HG02884 (cell line): ENCODE measurements at regions not wholly inside any gene's neighbourhood (a gene's known extent, or its start where the extent isn't known, plus 50 kb on each side); places are given as distances from the start of the nearest gene placed in this dataset.

ENCODE experiments used
- ATAC-seq: cut with Tn5 transposase; IDR thresholded peaks from one replicate; pipeline ENCODE4 v1.9.1; 2021; ENCODE audit warnings: mild to moderate bottlenecking, moderate library complexity; ENCODE audit not compliant: unreplicated experiment

DNA sequence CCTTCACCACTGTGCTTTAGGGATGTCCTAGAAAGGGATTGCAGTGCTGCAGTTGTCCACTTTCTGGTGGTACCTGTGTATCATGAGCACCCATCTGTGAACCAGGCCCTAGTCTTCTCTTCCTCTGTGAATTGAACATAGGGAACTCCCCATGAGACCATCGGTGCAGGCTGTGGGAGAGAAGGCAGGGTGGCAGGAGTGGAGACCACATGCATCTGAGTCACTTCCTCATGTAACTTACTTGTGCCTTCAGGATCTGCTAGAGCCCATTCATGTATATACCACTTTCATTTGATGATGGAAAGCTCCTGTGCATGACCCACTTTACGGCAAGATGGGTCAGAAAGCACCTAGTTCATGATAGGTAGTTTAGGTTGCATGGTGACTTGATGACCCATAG is 478.1 kb upstream of the CDH9 start:
- no peak for ATAC-seq

DNA sequence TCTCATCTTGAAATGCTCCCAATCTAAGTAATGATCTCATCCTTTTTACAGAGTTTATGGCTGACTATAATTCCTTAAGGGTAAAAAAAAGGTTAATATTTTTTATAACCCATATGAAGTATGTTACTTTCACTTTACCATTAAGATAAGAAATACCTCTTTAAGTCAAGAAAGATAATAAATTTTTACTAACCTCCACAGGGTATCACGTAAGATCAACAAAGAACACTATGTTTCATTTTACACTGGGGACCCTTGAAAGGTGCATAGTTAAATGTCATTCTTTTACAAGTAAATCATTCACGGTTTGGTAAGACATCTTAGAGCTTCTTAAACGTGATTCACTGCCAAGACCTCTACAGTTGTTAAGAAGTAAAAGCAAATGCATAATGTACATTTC is 472.7 kb upstream of the CDH9 start:
- no peak for ATAC-seq

DNA sequence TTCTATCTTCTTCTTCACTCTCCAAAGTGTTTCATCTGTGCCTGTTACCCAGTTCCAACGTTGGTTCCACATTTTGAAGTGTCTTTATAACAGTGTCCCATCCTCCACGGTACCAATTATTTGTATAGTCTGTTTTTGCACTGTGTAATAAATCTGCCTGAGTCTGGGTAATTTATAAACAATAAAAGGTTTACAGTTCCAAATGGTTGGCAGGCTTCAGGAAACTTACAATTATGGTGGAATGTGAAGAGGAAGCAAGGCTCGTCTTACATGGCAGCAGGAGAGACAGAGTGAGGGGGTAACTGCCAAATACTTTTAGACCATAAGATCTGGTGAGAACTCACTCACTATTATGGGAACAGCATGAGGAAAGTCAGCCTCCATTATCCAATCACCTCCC is 465.4 kb upstream of the CDH9 start:
- no peak for ATAC-seq

DNA sequence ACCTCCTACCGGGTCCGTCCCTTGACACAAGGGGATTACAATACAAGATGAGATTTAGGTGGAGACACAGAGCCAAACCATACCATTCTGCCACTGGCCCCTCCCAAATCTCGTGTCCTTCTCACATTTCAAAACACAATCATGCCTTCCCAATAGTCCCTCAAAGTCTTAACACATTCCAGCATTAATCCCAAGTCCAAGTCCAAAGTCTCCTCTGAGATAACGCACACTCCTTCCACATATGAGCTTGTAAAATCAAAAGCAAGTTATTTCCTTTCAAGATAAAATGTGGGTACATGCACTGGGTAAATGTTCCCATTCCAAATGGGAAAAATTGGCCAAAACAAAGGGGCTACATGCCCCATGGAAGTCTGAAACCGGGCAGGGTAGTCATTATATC is 463.9 kb upstream of the CDH9 start:
- ATAC-seq = no peak

DNA sequence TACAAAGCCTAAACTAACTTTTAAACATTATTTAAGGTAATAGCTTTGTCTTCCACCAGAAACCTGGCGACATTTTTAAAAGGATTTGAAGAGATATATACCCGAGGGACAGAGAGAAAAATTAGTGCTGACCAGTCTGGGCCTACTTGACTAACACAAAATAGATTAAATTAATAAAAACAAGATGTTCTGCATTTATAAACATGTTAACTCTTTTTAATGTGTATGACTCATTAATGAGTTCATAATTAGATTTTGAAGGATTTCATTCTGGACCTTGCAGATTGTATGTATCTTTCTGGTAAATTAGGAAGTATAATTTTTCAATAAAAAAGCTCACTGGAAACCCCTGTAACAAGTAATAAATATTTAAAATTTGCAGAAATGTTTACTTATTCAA is 459.1 kb upstream of the CDH9 start:
- ATAC-seq = no peak

DNA sequence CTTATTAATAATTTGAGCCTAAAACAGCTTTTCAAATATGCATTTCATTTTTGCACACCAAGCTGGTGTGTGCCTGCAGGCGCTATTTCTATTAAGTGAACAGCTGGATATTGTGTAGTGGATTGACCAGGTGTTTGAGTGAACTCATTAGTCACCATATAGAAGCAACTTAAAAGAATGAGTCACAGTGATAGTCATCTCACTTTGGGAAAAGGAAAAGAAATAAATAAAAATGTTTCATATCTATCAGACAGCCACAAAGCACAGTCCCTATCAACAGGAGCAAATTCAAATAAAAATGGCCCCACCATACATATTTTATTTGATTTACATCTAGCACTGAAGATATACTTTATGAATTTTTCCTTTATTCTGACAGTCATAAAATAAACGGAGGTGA is 456.5 kb upstream of the CDH9 start:
- no peak for ATAC-seq

DNA sequence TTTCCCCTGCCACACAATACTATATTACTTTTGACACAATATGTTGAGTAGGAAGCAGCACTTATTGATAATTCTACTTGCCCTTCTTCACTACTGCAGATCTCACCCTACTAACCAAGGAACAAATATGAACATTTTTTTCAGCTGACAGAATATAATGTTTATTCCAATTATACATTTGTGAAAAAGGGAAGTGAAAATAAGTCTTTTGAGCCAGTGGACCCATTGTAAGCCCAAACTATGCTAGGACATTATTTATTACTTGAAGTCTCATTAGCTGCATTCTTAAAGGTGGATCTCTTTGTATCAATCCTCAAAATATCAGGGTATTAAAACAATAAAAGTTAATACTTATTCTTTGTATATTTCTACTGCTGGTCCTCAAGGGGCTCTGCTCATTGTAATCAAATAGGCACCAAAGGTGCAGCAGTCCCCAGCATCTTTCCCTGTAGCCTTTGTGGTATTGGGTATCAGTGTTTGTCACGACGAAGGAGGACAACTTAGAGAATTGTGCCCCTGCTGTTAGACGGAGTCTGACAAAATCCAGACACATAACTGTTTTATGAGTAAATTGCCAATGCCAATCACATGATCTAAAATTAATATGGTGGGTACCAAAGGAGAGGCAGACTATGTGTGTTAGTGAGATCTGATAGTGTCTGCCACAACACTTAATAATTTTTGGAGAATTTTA is 453.5 kb upstream of the CDH9 start:
- no peak for ATAC-seq

DNA sequence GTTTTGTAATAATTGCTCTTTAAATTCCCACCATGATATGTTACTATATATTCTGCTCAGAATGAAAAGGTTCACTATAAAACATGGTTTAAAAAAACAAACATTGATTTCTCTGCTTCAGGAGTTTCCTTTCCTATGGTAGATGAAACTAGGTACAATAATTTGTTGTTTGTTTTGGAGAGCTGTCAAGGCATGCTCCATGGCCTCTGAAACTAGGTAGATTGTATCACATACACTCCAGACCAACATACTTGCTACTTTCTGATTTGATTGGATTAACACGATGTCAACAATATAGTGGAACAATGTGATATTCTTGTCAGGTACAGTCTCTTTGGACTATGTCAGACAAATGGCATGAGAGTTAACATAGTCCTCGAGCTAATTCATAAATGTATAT is 452.7 kb upstream of the CDH9 start:
- no peak for ATAC-seq

DNA sequence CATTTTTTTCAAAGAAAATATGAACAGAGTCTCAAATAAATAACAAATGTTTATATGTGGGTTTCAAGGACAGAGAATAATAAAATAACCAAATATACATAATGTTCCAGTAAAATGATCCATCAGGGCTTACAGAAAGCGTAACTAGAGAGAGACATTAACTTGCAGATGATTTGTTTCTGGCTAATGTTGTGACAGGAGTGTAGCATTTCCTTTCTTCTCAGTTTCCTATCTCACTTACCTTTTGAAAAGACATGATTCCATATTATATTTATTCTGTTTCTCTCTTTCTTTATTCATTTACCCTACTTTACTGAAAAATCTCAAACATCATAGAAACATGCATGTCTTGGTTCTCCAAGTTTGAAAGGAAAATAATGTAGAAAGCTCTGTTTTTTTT is 451.3 kb upstream of the CDH9 start:
- no peak for ATAC-seq

DNA sequence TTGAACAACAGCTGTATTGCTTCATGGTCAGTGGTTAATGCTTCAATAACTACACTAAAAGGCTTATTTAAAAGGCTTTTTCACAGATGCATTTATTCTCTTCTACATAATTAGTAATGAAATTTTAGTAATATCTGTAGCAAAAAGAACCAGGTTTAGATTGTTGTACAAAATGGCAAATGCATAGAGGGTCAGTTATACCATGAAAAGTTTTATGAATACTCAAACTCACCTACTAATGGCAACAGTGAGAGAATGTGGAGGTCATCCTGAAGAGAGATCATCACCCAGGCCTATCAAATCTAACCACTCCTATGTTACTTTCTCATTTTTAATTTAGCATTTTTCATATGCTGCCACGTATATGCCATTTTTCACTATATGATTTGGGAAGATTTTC is 444.3 kb upstream of the CDH9 start:
- ATAC-seq = no peak

DNA sequence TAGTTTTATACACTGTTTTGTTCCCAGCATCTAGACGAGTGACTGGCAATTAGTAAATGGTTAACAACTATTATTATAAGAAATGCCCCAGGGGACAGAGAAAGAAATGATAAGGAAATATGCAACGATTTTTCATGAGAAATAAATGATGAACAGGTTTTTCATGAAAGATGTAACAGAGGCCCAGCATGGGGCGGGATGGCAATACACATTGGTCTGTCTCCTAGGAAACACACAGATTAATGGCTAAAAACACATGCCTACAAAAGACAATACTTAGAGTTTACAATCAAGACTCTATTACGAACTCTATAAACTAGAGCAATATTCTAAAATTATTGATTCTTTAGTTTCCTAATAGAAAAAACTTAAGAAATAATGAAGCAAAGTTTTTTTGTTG is 441.5 kb upstream of the CDH9 start:
- no peak for ATAC-seq

DNA sequence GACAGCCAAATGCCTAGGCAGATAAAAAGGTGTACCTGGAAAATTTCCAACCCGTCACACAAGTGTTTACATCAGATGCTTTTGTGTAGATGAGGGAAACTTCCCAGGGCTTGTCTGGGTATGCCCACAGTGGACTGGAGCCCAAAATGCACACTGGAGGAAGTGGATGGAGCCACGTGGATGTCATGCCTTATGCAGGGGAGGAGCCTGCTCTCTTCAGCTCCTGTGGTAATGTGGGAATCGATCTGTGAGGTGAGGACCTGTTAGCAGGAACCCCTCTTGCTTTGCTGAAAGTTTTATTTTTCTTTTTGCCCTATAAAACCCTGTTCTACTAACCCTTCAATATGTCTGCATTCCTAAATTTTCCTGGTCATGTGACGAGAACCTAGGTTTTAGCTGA is 439.2 kb upstream of the CDH9 start:
- no peak for ATAC-seq

DNA sequence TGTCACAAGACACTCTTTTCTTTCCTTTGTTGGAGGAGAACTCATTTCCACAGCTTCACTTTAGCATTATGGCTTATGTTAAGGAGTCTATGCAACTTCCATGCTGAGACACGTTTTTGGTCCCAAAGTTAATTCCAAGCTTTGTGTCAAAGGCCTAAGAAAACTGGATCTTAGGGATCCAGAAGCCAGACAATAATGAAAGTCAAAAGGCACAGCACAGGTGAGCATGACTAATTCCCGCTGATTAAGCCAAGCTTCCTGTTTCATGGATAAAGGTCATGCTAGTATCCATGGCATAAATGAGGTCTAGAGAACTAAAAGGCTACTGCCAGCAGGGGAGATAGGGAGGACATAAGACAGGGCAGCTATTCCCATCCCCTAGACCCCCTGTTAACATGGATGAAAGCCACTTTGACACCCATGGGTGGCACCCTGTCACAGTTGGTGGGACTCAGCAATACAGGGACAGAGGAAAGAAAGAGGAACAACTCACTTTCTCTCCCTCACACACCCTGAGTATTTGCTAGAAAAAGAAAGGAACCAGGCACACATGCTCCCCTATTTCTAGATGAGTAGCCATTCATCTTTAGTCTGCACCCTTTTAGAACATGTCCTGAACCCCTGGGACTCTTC is 438.1 kb upstream of the CDH9 start:
- ATAC-seq = no peak

DNA sequence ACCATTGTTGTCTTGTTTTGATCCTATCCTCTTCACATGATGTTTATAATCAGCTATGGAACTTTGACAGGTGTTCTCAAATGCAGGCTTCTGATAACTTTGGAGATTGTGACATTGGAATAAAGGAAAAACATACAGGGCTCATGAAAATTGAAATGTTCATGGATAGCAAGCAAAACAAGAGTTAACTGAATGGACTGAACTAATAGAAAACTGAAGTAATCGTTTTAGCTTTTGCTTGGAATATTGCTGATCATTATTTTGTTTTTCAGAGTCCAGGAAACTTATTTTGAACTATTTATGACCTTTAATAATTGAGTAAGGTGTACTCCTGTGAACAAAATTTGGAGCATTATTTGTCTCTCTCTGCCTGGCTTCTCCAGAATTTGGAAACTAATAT is 436.7 kb upstream of the CDH9 start:
- ATAC-seq = no peak

DNA sequence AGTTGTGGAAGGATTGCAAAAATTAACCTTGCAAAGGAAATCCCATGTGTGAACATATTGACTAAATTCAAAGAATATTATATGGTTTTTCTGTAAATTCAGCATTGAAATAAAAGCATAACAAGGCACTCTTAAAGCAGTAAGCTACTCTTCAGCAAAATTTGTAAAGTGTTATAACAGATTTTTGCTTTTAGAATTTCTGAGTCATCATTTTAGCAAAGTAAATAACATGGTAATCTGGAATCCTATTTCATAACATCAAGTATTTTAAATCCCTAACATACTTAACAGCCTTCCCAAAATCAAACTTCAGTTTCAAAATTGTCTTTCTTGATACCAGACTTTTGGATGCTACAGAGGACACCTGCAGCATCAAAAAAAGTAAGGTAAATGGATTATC is 436.0 kb upstream of the CDH9 start:
- no peak for ATAC-seq

DNA sequence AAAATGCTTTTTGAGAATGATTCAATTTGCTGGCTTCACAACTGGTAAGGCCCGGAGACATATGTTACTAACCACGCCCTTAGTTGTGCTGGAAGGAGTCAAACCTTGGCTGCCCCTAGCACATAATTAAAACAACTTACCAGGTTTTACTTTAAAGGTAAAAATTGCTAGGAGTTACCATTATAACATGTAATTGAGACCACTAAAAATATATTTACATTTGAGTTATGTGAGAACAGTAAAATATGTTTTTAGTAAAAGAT is 435.6 kb upstream of the CDH9 start:
- ATAC-seq = no peak

DNA sequence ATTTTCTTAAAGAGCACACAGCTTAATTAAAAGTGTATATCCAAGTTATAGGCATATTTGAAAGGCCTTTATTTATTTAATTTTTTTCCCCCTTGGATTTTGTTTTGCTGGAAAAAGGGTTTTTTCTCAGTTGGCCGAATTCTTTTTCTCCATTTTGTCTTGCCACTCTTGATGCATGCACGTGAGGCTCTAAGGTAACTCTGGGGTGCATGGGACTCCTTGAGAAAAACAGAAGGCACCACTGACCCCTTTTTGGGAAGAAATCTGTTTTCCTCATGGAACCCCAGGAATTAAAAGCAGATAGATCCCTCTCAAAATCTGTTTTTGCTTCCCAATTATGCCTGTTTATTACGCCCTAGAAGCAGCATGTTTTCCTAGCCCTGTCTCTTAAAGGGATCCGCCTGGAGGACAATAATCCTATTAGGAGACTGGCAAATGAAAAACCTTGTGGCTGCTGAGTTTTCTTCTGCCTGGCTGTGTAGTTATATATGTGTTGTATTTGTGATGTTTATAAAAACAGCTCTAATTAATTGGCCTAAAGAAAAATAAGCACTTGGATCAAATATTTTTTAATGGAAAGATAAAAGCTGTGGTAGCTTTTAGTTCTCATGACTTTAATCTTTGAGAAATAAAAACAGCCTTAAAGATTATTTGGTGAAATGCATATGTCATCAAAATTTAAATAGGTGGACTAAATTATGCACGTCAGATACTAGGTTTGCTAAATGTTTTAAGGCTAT is 435.1 kb upstream of the CDH9 start:
- ATAC-seq = no peak

DNA sequence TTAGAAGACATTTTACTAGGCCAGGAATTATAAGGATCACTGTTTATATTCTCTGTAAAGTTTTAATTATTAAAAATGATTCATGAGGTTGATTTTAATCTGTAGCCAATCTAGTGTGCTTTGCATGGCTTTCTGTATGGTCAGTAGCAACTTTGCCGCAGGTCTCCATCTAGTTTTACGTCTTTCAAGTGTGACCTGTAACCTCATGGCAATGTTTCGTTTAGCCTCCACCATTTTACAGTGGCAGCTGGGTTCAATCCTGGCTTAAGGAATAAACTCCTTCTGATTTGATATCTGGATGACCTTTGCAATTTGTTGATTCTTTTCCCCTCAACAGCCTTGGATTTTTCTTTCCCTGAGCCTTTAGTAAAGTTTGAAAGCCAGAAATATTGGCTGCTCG is 434.5 kb upstream of the CDH9 start:
- no peak for ATAC-seq

DNA sequence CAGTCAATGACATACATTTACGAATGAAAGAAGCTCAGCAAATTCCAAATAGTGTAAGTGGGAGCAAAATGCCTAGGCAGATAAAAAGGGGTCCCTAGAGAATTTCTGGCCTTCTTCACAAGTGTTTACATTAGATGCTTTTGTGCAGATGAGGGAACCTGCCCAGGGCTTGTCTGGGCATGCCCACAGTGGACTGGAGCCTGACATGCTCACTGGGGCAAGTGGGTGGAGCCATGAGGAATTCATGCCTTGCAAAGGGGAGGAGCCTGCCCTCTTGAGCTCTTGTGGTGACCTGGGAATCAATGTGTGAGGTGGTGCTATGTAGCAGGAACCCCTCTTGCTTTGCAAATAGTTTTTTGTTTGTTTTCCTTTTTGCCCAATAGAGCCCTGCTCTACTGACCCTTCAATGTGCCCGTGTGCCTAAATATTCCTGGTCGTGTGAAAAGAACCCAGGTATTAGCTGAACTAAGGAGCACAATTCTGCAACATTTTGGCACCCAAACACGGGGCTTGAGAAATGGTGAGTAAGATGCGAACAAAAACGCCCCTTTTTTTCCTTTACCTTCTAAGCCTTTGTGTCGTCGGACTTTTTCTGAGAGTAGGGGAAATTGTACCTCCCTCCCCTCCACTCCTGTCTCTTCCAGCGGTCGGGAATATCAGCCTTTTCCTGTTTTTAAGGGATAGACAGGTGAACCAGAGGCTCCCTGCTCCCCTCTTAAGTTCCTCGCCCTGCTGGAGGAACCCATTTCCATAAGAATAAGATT is 433.8 kb upstream of the CDH9 start:
- no peak for ATAC-seq

DNA sequence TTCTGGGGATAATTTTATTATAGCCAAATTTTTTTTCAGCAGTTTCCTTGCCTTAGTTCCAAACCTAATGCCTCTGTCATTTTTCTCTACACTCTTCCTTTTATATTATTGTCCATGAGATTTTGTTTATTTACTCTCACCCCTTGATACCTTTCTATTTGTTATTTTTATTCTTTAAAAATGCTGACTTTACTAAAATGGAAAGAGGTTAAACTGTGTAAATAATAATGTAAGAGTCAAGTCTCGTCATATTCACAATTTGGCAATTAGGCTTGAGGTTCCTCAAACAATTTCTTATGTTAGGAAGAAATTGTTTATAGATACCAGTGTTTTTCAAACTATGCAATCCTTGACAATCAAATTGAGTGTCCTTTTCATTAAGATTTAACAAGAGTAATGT is 428.6 kb upstream of the CDH9 start:
- no peak for ATAC-seq

DNA sequence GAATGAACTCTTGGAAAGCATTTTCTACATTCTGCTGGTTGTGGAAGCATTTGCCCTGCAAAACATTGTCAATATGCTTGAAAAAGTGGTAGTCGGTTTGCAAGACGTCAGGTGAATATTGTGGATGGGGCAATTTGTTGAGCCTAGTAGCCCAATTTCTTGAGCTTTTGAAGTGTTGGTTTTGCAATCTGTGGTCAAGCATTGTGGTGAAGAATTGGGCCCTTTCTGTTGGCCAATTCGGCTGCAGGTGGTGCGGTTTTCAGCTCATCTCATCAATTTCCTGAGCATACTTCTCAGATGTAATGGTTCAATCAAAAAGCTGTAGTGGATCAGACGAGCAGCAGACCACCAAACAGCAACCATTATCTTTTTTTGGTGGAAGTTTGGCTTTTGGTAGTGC is 426.8 kb upstream of the CDH9 start:
- no peak for ATAC-seq
